Erythroblast (primary cell): ENCODE measurements at regions not wholly inside any gene's neighbourhood (a gene's known extent, or its start where the extent isn't known, plus 50 kb on each side); places are given as distances from the start of the nearest gene placed in this dataset.

Experiments used
- GATA1 ChIP-seq: IDR thresholded peaks from 2 replicates; pipeline ENCODE4 v1.6.1; 2011; ENCODE audit warnings: low read depth, mild to moderate bottlenecking, control low read depth, low read length, moderate library complexity
- POLR2A ChIP-seq: IDR thresholded peaks from 2 replicates; pipeline ENCODE4 v1.6.1; 2011; ENCODE audit warnings: mild to moderate bottlenecking, low read length

- TF ChIP-seq POLR2A (no peak), GATA1 (no peak)
Measured at GRCh38 chr13:53152057-53152421, 123.4 kb downstream of the OLFM4 start.
